ENCODE measurements at regions not wholly inside any gene's neighbourhood (a gene's known extent, or its start where the extent isn't known, plus 50 kb on each side); places are given as distances from the start of the nearest gene placed in this dataset.

DNA sequence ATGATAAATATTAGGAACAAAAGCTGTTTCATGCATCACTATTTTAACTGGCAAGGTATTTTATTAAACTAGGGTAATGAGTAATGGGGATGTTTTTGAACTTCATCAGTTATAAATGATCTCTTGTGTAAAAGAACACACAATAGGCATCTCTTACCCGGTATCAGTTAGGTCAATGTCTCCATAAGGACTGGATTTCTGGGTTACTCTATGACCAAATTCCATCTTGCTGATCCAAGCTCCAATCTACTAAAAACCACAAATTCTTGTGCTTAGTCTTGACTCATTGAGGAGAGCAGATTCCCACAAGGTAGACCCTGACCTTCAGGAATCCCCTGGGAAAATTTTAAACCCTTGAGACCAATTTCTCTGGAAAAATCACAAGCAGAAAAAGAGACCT lies 1167.7 kb downstream of the XPNPEP1 start:
- no peak for DNase-seq

DNA sequence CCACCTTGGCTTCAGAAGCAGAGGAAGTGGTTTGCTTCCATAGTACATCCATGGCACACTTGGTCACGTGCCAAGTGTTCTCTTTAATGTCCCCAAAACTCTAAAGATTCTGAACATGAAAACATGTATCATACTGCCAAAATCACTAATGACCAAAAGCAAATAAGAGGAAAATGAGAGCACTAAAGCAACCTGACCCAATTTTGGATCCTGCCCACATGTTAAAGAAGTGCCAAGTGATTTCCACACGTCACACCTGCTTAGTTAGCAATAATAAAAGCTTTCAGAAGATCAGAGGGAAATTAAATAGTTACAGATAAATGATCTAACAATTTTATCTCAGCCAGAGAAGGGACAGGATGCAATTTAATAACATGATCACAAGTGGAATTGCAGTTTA lies 1170.0 kb downstream of the XPNPEP1 start:
- no peak for DNase-seq

DNA sequence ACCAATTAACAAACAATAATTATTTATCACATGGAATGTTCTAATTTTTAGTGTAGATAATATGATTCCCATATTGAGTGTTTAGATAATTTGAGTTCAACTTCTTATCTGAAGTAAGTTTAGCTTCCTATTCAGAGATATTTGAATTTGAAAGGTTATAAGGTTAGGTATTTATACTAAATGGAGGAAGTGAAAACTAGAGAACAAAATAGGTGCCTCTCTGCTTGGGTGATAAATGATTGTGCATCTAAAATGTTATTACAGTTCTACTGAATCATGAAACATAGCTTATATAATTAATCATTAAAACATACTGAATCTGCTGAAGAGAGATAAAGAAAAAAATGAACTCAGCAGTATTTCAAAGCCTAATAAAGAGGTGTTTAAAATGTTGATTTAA lies 1174.3 kb downstream of the XPNPEP1 start:
- DNase-seq: no peak

DNA sequence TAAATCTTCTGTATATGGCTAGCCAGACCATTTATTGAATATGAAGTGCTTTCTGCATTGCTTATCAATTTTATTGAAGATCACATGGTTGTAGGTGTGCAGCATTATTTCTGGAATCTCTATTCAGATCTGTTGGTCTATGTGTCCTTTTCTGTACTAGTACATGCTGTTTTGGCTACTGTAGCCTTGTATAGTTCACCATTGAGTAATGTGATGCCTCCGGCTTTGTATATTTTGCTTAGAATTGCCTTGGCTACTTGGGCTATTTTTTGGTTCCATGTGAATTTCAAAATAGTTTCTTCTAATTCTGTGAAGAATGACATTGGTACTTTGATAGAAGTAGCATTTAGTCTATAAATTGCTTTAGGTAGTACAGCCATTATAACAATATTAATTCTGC lies 1187.2 kb downstream of the XPNPEP1 start:
- DNase-seq: no peak

DNA sequence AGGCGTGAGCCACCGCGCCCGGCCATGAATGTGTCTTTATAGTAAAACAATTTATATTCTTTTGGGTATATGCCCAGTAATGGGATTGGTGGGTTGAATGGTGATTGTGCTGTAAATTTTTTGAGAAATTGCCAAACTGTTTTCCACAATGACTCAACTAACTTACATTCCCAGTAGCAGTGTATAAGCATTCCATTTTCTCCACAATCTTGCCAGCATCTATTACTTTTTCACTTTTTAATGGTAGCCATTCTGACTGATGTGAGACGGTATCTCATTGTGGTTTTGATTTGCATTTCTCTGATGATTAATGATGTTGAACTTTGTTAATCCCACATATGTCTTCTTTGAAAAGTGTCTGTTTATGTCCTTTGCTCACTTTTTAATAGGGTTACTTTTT lies 1187.9 kb downstream of the XPNPEP1 start:
- no peak for DNase-seq

DNA sequence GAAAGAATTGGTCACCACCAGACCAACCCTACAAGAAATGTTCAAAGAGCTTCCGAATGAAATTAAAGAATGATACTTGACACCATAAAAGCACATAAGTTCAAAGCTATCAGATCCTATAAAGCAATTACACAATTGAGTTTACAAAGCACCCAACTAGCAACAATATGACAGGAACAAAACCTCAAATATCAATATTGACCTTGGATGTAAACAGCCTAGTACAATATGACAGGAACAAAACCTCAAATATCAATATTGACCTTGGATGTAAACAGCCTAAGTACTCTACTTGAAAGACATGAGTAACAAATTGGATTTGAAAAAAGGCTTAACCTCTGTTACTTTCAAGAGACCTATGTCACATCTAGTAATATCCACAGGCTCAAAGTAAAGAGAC lies 1201.4 kb downstream of the XPNPEP1 start:
- DNase-seq: no peak

DNA sequence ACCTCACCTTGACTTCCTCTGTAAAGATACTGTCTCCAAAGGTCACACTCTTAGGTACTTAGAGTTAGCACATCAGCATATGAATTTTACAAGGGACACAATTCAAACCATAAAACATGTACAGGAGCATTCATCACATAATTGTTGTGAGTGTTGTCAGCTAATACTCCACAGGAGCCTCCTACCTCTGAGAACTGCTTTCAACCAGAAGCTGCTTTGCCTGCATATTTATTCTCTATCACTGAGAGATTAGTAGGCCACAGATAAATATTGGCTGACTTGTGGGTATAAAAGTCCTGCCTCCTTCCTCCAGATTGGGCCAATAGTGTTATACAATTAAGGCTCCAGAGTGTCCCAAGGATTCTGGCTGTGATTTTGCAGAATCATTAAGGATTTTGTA lies 1207.0 kb downstream of the XPNPEP1 start:
- DNase-seq: no peak

DNA sequence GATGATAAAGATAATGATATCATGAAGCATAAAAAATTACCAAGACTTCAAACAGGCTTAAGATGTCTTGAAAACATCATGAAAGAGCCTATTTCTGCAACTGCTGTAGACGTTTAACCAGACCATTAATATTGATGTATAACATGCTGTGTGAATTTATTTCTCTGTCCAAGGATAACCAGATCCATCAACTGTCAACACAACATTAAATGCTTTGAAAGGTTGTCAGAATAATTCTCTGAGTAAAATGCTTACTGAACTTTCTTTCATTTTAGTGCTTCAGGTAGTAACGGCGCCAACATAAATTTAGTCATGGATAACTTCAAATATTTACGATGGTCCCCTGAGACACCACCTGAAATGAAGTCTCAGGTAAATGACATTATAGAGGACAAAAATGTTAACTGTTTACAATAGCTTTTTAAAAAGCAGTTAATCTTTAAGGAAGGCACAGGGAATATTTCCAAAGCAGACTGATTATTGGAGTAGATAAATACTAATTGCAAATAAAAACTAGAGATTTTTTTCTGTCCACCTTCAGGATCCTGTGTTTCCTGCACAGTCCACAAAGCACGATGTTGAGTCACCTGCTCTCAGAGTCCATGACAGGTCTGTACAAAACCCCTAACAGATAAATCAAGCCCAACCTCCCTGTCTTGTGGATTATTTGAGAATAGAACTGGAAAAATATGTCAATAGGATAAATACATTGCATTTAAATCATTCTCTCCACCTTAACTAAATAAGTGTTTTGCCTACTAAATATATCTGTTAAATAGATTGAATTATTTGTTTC lies 1213.2 kb downstream of the XPNPEP1 start:
- no peak for DNase-seq

DNA sequence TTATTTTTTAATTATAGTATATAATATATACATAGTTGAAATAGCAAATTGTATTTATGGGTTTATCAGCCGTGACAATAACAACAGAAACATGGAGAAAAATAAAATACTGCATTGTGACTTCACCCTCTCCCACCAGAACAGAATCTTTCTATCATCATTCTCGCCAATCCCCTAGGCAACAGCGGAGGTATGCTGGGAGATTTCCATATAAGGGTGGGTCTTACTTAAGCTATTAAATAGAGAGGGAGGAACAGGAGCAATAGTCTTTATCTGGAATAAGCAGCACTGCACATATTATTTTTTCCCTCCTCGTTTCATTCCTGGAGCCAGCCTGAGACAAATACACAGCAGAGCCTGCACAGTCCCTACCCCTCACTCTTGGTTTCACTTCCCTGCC lies 1214.9 kb downstream of the XPNPEP1 start:
- no peak for DNase-seq

DNA sequence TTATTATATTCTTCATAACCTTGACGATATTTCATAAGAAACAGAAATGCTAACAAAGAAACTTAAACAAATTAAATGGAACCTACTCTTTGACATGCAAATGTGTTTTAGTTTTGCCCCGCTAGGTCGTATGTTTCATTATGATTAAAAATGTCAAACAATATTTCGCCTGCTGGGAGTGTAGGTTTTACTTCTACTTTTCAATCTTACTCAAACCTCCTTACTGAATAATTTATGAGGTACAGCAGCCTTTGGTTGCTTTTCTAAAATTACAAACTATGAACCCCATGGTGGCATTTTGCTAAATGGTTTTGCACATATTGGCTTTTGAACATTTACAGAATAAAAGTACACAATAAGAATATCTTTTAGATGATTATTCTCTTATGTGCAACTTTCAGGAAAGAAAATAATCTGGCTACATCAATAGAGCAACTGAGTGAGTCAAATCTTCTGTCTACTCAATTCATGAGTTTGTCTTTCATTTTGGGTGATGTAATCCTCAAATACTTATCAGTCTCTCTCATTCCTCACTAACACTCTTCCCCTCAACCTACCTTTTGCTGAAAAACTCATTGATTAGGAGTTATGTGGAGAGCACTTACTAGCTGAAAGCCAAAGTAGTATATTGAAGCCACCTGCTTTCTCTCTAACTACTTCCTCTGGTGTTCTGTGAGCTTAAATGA lies 1226.4 kb downstream of the XPNPEP1 start:
- DNase-seq: no peak

DNA sequence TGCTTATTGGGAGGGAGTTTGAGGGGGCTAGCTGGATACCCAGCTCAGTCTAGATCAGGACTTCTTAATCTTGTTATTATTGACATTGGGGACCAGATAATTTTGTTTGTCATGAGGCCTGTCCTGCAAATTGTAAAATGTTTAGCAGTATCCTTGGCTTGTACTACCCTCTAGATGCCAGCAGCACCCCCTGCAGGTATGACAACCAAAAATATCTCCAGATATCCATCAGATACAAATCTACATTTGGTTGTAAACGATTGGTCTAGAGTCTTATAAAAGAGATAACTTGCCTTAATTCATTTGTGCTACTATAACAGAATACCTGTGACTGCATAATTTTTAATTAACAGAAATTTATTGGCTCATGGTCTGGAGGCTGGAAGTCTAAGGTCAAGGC lies 1232.2 kb downstream of the XPNPEP1 start:
- no peak for DNase-seq

DNA sequence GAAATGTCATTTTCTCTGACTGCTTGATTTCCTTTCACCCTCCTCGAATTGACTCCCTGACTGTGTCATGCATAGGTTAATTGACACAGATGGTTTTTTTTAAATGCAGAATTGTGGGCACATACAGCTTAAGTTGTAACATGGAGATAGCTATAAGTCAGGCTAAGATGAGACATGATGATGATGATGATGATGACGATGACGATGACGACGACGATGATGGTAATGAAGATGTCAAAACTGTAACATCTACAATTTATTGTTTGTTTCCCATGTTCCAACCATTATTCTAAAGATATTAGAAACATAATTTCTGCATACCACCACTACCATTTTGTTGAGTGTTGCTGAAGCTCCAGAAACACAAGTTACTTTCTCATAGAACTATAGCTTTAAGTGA lies 1232.8 kb downstream of the XPNPEP1 start:
- DNase-seq: no peak

DNA sequence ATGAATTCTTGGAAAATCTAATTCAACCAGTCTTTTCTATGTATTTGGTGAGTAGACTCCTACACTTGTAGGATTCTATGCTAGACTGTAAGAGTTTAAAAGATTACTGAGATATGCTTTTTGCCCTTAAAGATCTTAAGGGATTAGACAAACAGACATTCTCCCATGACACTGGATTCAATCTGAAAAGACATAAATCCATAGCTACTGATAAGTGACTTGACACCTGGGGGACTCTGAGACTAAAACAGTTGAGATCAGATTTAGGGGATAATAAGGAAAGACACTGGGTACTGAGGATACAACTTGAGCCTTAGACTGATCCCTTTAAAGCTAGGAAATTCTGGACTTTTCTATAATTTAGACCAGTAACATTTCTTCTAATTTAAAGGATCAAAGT lies 1233.4 kb downstream of the XPNPEP1 start:
- DNase-seq: no peak

DNA sequence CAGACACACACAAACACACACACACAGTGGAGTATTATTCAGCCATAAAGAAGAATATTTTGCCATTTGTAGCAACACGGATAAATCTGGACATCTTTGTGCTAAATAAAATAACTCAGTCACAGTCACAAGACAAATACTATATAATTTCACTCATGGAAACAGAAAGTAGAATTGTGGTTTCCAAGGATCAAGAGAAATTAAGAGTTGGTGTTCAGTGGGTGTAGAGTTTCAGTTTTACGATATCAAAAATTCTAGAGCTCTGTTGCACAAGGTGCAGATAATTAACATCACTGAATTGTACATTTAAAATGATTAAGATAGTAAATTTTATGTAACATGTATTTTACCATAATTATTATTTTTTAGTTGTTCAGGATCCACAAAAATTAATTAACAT lies 1235.0 kb downstream of the XPNPEP1 start:
- no peak for DNase-seq

DNA sequence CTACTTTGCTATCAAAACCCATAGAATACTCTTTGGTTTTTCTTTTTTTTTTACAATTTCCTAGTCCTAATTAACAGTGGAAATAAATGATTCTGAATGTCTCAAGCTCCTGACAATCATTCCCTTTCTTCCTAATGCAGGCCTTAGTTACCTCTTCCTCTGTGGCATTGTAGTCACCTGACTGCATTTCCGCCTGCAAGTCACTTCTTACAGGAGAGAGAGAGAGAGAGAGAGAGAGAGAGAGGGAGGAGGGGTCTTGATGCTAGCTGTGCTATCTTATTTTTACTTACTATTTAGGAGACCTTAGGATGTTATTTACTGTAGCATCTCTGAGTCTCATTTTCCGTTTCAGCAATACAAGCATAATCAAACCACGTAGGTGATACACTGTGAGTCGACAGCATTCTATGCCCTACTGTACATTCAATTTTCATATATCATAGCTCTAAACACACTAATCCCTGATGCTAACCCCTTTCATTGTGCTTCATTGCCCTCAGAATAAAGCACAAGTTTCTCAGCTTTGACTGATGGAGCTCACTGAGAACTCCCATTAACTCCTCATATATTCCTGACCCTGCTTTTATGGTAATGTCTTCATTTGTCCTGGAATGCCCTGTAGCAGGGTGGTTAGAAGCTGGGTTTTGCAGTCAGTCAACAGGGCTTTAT lies 1237.3 kb downstream of the XPNPEP1 start:
- DNase-seq: no peak

DNA sequence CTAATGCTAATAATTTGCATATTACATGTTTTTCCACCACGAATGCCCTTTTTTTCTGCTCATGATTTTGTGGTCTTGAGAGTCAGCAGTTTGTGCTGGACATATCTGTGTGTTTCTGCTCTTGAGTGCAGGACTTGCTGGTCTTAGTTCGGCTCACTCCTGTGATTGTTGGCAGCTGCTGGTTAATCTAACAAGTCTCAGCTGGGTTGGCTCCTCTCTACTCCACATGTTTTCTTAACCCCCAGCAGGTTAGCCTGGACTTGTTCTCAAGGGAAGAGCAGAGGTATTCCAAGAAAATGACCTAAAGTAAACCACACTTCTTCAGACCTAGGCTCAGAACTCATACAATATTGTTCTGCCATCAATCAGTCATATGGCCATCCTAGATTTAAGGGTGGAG lies 1238.9 kb downstream of the XPNPEP1 start:
- DNase-seq: peak; percentile 6

DNA sequence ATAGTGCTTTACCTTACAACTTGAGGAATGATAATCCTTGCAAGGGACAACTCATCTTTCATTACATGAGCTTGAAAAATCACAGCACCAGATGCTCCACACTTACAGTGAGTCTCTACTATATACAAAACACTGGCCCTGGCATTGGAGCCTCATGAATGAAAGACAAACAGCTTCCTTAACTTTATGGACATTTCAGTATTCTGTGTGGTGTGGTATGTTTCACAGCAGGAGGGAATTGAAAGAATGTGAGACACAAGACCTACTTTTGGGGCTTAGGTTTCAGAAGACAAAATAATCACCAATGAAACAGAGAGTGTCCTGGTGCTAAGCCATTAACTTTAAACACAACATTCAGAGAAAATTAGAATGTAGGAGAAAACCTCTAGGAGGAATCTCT lies 1249.6 kb downstream of the XPNPEP1 start:
- no peak for DNase-seq

DNA sequence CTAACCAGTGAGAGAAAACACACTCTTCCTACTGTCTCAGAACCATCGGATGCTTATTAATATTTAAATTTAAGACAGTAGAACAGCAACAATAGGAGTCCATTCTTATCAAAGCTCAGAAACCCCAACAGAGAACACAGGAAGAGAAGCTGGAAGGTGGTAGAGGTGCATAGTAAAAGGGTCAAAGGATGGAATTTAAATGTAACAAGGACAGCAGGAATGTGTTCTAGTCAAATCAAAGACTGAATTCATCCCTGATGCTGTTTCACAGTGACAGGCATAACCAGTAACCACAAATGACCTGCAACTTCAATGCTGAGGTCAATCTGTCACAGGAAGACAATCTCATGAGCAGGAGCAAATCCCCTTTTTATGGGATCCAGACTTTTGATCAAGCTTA lies 1259.7 kb downstream of the XPNPEP1 start:
- no peak for DNase-seq

DNA sequence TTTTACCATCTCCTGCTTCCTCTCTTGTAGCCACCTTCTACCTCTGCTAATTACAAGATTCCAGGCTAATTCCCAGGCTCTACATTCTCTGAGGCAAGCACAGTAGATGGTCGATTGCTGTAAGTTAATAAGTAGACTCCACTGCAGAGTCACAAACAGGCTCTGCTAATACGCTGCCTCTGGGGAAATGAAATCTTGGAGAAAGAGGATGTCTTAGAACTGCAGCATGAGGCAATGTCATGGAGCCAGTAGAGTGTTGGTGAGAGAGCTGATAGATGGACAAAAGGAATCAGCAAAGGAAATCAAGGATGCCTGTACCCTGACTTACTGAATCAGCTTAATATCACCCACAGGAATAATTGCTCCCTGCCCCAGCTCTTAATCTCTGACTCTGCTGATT lies 1260.3 kb downstream of the XPNPEP1 start:
- no peak for DNase-seq

DNA sequence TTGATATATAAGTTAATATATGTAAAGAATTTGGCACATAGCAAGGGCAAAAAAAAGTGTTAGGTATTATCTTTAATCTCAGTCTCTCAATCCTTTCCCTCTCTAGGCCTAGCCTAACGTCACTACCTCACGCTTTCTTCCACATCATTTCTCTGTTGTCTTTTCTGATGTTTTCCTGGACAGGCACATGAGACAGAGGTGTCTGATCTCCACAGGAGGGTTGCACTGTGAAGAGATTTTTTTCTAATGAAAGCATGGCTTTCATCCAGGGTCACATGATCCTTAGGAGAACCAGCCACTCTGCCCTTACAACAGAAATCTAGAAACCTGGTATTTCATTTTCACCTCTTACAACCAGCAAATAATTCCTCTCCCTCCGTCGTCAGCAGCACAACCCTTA lies 1268.3 kb downstream of the XPNPEP1 start:
- DNase-seq: no peak

DNA sequence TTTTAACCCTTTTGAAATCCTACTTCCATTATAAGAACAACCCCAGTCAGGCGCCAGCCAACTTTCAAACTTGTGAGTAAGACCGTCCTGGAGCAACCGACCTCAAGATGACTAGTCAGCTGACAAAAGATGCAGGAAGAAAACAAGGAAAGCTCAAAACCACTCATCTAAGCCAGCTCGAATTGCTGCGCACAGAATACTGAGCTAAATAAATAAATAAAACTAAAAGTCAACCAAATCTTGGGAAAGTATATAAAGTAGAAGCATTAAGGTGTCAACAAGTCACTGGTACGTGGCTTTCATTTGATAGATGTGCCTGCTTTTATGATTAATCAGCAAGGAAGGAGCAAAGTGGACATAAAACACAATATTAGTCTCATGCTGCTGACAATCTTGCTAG lies 1269.8 kb downstream of the XPNPEP1 start:
- no peak for DNase-seq

DNA sequence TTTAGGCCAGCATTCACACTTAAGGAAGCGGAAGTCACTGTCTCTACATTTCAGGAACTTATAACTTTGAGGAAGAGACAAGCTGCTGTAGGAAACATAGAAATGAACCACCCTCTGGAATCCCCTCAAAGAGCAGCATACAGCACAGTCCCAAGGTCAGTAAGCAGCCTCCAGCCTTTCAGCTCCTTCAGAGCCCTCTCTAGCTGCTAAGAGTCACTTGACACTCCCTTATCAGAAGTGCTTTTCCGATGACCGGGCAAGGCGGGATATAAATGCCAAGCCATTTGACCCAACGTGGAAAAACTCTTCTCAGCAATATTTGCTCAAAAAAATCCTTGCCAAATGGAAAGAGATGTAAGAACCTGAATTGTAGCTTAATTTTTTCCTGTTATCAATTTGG lies 1284.3 kb downstream of the XPNPEP1 start:
- DNase-seq: no peak

DNA sequence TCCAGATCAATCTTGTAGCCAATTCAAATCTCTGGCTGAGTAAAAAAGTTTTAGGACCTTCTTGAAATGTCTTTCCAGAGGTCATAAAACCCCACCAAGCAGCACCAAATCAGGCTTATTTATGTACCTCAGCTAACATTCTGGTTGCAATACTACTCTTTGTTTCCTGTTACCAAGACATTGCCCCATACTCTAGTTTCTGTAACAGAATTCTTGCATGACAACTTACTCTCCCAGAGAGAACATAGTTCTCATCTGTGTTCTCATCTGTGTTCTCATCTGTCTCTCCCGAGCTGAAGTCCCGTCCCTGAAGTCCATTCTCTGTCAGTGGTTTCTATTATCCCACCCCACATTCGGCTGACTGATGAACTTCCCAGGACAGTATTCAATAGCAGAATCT lies 1285.1 kb downstream of the XPNPEP1 start:
- no peak for DNase-seq

DNA sequence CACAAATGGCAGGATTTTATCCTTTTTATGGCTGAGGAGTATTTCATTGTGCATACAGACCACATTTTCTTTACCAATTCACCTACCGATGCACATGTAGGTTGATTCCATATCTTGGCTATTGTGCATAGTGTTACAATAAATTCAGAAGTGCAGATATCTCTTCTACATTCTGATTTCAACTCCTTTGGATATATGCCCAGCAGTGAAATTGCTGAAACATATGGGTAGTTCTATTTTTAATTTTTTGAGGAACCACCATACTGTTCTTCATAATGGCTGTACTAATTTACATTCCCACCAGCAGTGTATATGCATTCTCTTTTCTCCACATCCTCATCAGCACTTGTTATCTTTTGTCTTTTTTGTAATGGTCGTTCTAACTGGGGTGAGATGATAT lies 1290.3 kb downstream of the XPNPEP1 start:
- DNase-seq: no peak

Measured in eye (tissue), 1 donor.